H9 (cell line): ENCODE measurements at regions not wholly inside any gene's neighbourhood (a gene's known extent, or its start where the extent isn't known, plus 50 kb on each side); places are given as distances from the start of the nearest gene placed in this dataset.
A peak's percentile ranks its signal among the peaks of the same experiment; 100 is the strongest.

Source experiments
- DNase-seq: peaks from one replicate; pipeline ENCODE4 v3.0.0-alpha.2; 2017
- H2AFZ ChIP-seq: one replicate; pipeline ENCODE4 v1.6.1; 2013; ENCODE audit warnings: mild to moderate bottlenecking, low read length, control low read depth, moderate library complexity
- H2AK5ac ChIP-seq: 2 replicates; pipeline ENCODE4 v1.6.1; 2013; ENCODE audit warnings: low read length, control low read depth, mixed read lengths; ENCODE audit not compliant: insufficient read length
- H2BK120ac ChIP-seq: one replicate; pipeline ENCODE4 v1.6.1; 2013; ENCODE audit warnings: low read depth, mild to moderate bottlenecking, low read length, control low read depth, inconsistent platforms; ENCODE audit not compliant: poor library complexity, severe bottlenecking
- H2BK12ac ChIP-seq: 2 replicates; pipeline ENCODE4 v1.6.1; 2013; ENCODE audit warnings: low read length, control low read depth, mixed read lengths, low read depth; ENCODE audit not compliant: insufficient read length
- H2BK15ac ChIP-seq: 2 replicates; pipeline ENCODE4 v1.6.1; 2013; ENCODE audit warnings: low read depth, low read length, control low read depth
- H2BK20ac ChIP-seq: one replicate; pipeline ENCODE4 v1.6.1; 2013; ENCODE audit warnings: low read depth, mild to moderate bottlenecking, low read length, control low read depth, inconsistent platforms; ENCODE audit not compliant: poor library complexity, severe bottlenecking
- H2BK5ac ChIP-seq: 2 replicates; pipeline ENCODE4 v1.6.1; 2013; ENCODE audit warnings: low read length, control low read depth, mixed read lengths; ENCODE audit not compliant: insufficient read length
- H3K14ac ChIP-seq: 2 replicates; pipeline ENCODE4 v1.6.1; 2013; ENCODE audit warnings: low read length, control low read depth; ENCODE audit not compliant: insufficient read depth
- H3K18ac ChIP-seq: 2 replicates; pipeline ENCODE4 v1.6.1; 2013; ENCODE audit warnings: low read depth, mild to moderate bottlenecking, mixed read lengths, low read length, control low read depth; ENCODE audit not compliant: insufficient read length
- H3K23ac ChIP-seq: 2 replicates; pipeline ENCODE4 v1.6.1; 2013; ENCODE audit warnings: low read length, control low read depth, mixed read lengths, low read depth; ENCODE audit not compliant: insufficient read length
- H3K23me2 ChIP-seq: 2 replicates; pipeline ENCODE4 v1.6.1; 2013; ENCODE audit warnings: low read depth, mild to moderate bottlenecking, mixed read lengths, low read length, control low read depth; ENCODE audit not compliant: insufficient read length, poor library complexity, severe bottlenecking
- H3K27ac ChIP-seq: 2 replicates; pipeline ENCODE4 v1.5.1; 2013; ENCODE audit warnings: low read length, control low read depth, mixed read lengths, low read depth; ENCODE audit not compliant: insufficient read length
- H3K27me3 ChIP-seq: 2 replicates; pipeline ENCODE4 v1.6.1; 2013; ENCODE audit warnings: low read length, control low read depth, inconsistent platforms; ENCODE audit not compliant: insufficient read depth
- H3K4ac ChIP-seq: 2 replicates; pipeline ENCODE4 v1.6.1; 2013; ENCODE audit warnings: low read depth, mild to moderate bottlenecking, control low read depth, inconsistent platforms, low read length, moderate library complexity
- H3K4me1 ChIP-seq: 2 replicates; pipeline ENCODE4 v1.6.1; 2013; ENCODE audit warnings: low read length, control low read depth, inconsistent platforms; ENCODE audit not compliant: insufficient read depth
- H3K4me2 ChIP-seq: 2 replicates; pipeline ENCODE4 v1.6.1; 2013; ENCODE audit warnings: low read length, control low read depth, mixed read lengths; ENCODE audit not compliant: insufficient read length, insufficient read depth
- H3K56ac ChIP-seq: 2 replicates; pipeline ENCODE4 v1.6.1; 2013; ENCODE audit warnings: low read depth, mild to moderate bottlenecking, mixed read lengths, low read length, control low read depth; ENCODE audit not compliant: insufficient read length
- H3K79me1 ChIP-seq: 2 replicates; pipeline ENCODE4 v1.6.1; 2013; ENCODE audit warnings: low read depth, mild to moderate bottlenecking, moderate library complexity, low read length, control low read depth, inconsistent platforms; ENCODE audit not compliant: insufficient read depth, poor library complexity, severe bottlenecking
- H3K79me2 ChIP-seq: 2 replicates; pipeline ENCODE4 v1.6.1; 2013; ENCODE audit warnings: low read length, control low read depth, inconsistent platforms; ENCODE audit not compliant: insufficient read depth
- H3K9ac ChIP-seq: 2 replicates; pipeline ENCODE4 v1.6.1; 2013; ENCODE audit warnings: low read length, control low read depth, mixed read lengths; ENCODE audit not compliant: insufficient read length; ENCODE audit errors: extremely low read depth
- H3K9me3 ChIP-seq: one replicate; pipeline ENCODE4 v1.6.1; 2013; ENCODE audit warnings: low read depth, low read length, inconsistent platforms; ENCODE audit not compliant: control insufficient read depth
- H3T11ph ChIP-seq: one replicate; pipeline ENCODE4 v1.6.1; 2013; ENCODE audit warnings: mild to moderate bottlenecking, low read length, control low read depth, inconsistent platforms
- H4K20me1 ChIP-seq: one replicate; pipeline ENCODE4 v1.6.1; 2013; ENCODE audit not compliant: control insufficient read depth, insufficient read length, insufficient read depth
- H4K5ac ChIP-seq: 2 replicates; pipeline ENCODE4 v1.6.1; 2013; ENCODE audit warnings: low read depth, mild to moderate bottlenecking, mixed read lengths, low read length, control low read depth; ENCODE audit not compliant: insufficient read length
- H4K8ac ChIP-seq: replicated peaks from 2 replicates; pipeline ENCODE4 v1.6.1; 2013; ENCODE audit warnings: low read length, control low read depth, mixed read lengths, low read depth; ENCODE audit not compliant: insufficient read length
- H4K91ac ChIP-seq: 2 replicates; pipeline ENCODE4 v1.6.1; 2013; ENCODE audit warnings: low read depth, mild to moderate bottlenecking, moderate library complexity, mixed read lengths, low read length, control low read depth; ENCODE audit not compliant: insufficient read length
- H3K27ac Mint-ChIP-seq, 3 experiments: 2 replicates in 2 of 3; 3 replicates in 1 of 3; pipeline ENCODE4 v1.8.0; 2020 to 2021; ENCODE audit warnings: mixed read lengths in 3 of 3, mild to moderate bottlenecking in 1 of 3, moderate library complexity in 1 of 3
- H3K27me3 Mint-ChIP-seq: 2 replicates; pipeline ENCODE4 v1.8.0; 2021; ENCODE audit warnings: low read depth, mild to moderate bottlenecking, moderate library complexity, mixed read lengths
- H3K36me3 Mint-ChIP-seq, 3 experiments: 2 replicates in 2 of 3; 3 replicates in 1 of 3; pipeline ENCODE4 v1.8.0; 2020 to 2021; ENCODE audit warnings: low read depth in 3 of 3, mixed read lengths in 3 of 3; ENCODE audit not compliant: insufficient read depth in 1 of 3
- H3K4me1 Mint-ChIP-seq, 2 experiments: 2 replicates each; pipeline ENCODE4 v1.8.0; 2020; ENCODE audit warnings: mixed read lengths in 2 of 2
- H3K4me3 Mint-ChIP-seq, 2 experiments: 2 replicates in 1 of 2; 3 replicates in 1 of 2; pipeline ENCODE4 v1.8.0; 2020 to 2021; ENCODE audit warnings: mild to moderate bottlenecking in 2 of 2, mixed read lengths in 2 of 2, moderate library complexity in 1 of 2
- H3K9me3 Mint-ChIP-seq, 2 experiments: 2 replicates in 1 of 2; 3 replicates in 1 of 2; pipeline ENCODE4 v1.8.0; 2020; ENCODE audit warnings: mild to moderate bottlenecking in 2 of 2, mixed read lengths in 2 of 2, moderate library complexity in 1 of 2
- CTCF ChIP-seq: fragments of 200-600 bp; sonication (generic); conservative IDR thresholded peaks from 3 replicates; pipeline ENCODE4 v1.8.0; 2021; ENCODE audit warnings: antibody characterized with exemption, mild to moderate bottlenecking
- WGBS: extraction: QIAGEN DNeasy Blood & Tissue Kit; methylation state at CpG from one replicate; pipeline ENCODE4 v1.1.7; 2013; ENCODE audit warnings: missing lambda C conversion rate, low lambda C conversion rate, mixed read lengths; ENCODE audit not compliant: insufficient read length; ENCODE audit errors: extremely low coverage; 5-methylcytosine and 5-hydroxymethylcytosine counted together

- no peak overlapping the region for H2BK20ac ChIP-seq
- Mint-ChIP-seq H3K27me3 (no peaks in the 10 kb centered on the region; the same call in 1 of the 2 replicates), H3K36me3 (peaks cover 0 to 10% (median 5%) of the 10 kb centered on the region in 3 experiments; a peak in 5 of 7 replicates), H3K4me3 (no peak overlapping the region), H3K4me1 (no peaks in the 10 kb centered on the region), H3K27ac (peak overlapping the region in 1 of 3 experiments; percentile 40; a peak in 1 of 7 replicates), H3K9me3 (peaks cover 20 to 22% of the 10 kb centered on the region in 2 experiments)
- TF ChIP-seq CTCF, result no peak
- no peaks in the 10 kb centered on the region for H3K79me2 ChIP-seq
- no peaks in the 10 kb centered on the region for H3K27me3 ChIP-seq
- H3K4me2 ChIP-seq, result no peak overlapping the region
- H3K4me1 ChIP-seq, result no peaks in the 10 kb centered on the region
- no peaks in the 10 kb centered on the region for H3K79me1 ChIP-seq
- DNase-seq, result no peak
- H2BK5ac ChIP-seq, result no peak overlapping the region
- no peak overlapping the region for H4K91ac ChIP-seq
- no CpG with 5 or more reads among the region's 10 CpGs for WGBS
- no peak overlapping the region for H3K14ac ChIP-seq
- H4K5ac ChIP-seq, result no peak overlapping the region
- no peaks in the 10 kb centered on the region for H4K20me1 ChIP-seq
- no peak overlapping the region for H3K23ac ChIP-seq
- H2AFZ ChIP-seq, result no peak overlapping the region
- H2BK15ac ChIP-seq, result no peak overlapping the region
- no peak overlapping the region for H3T11ph ChIP-seq
- H2AK5ac ChIP-seq, result no peak overlapping the region
- no peak overlapping the region for H3K18ac ChIP-seq
- no peak overlapping the region for H4K8ac ChIP-seq
- no peak overlapping the region for H2BK12ac ChIP-seq
- H3K23me2 ChIP-seq, result no peaks in the 10 kb centered on the region
- no peak overlapping the region for H2BK120ac ChIP-seq
- H3K27ac ChIP-seq, result no peak overlapping the region
- H3K4ac ChIP-seq, result no peak overlapping the region
- no peak overlapping the region for H3K56ac ChIP-seq
- no peaks in the 10 kb centered on the region for H3K9me3 ChIP-seq
- H3K9ac ChIP-seq, result no peak overlapping the region
Measured at GRCh38 chr5:98490348-98490747, 283.1 kb upstream of the RGMB start.
